Fibroblast of lung (primary cell): ENCODE measurements at regions not wholly inside any gene's neighbourhood (a gene's known extent, or its start where the extent isn't known, plus 50 kb on each side); places are given as distances from the start of the nearest gene placed in this dataset.

Experiments
- CTCF ChIP-seq, 2 donors: IDR thresholded peaks in 1 of 2; conservative IDR thresholded peaks in 1 of 2; 1 replicate in 1 of 2; 2 replicates in 1 of 2; pipeline ENCODE4 v1.5.1; 2011 to 2012; ENCODE audit warnings: low read length in 2 of 2, control low read depth in 1 of 2, inconsistent platforms in 1 of 2, low read depth in 1 of 2, mild to moderate bottlenecking in 1 of 2
- EZH2 ChIP-seq: IDR thresholded peaks from 2 replicates; pipeline ENCODE4 v1.5.1; 2012; ENCODE audit warnings: low read length, control low read depth, mild to moderate bottlenecking; ENCODE audit errors: missing control alignments

- no peak for TF ChIP-seq EZH2
- TF ChIP-seq CTCF (conservative IDR thresholded peaks at IDR 0.05 in 1 of 2, IDR thresholded peaks at IDR 0.05 in 1 of 2; ENCODE audit: low read depth in 1 of 2, low read length in 2 of 2): no peak
These were observed 140.5 kb upstream of the NUDT10 start for GRCh38 chrX:51192104-51192503.
